Right forelimb (tissue), 1 donor: ENCODE measurements at regions not wholly inside any gene's neighbourhood (a gene's known extent, or its start where the extent isn't known, plus 50 kb on each side); places are given as distances from the start of the nearest gene placed in this dataset.

Source experiments
- DNase-seq: peaks from one replicate; pipeline ENCODE4 v3.0.0-alpha.2; 2018

DNA sequence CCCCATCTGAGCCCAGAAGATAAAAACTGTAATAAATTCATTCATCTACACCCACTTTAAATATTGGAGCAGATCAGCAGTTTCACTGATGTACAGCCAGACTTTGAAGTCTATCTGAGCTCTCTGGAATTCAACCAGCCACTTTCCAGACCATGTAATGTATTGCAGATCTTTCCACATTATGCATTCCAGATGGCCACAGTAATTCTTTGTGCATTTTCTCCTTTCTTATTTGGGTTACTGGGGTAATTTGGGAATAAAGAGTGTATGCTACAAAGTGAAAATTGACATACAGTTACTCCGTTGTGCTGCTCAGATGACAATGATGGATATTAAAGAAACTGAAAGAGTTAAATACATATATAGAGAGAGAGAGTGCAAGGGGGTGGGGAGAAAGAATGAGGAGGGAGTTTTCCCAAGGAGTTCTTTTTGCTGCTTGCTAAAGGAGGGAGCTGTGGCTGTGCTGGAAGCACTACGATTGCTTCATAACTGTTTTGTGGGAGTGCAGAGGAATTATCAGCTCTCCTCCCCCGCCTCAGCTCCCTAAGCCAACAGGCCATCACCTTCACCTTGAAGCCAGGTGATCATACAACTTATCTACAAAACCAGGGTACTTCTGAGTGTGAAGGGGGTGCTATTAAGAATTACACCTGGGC is 152.8 kb downstream of the GAS1 start:
- peak; percentile 60 for DNase-seq

DNA sequence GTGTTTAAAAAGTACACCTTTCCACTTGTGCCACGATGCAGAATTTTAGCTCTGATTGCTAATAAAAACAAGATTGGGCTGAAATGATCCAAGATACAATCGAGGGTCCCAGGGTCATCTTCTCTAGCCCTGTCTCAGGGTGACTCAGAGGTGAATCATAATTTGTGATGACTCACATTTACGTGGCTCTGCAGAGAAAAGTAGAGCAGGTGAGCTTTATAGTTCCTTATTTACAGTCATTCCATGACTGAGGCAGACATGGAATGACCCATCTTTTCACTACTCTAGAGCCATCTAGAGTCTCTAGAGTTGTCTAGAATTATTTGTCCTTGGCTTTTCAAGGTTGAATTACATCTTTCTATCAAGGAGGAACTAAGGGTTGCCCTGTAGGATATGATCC is 155.2 kb downstream of the GAS1 start:
- no peak for DNase-seq

DNA sequence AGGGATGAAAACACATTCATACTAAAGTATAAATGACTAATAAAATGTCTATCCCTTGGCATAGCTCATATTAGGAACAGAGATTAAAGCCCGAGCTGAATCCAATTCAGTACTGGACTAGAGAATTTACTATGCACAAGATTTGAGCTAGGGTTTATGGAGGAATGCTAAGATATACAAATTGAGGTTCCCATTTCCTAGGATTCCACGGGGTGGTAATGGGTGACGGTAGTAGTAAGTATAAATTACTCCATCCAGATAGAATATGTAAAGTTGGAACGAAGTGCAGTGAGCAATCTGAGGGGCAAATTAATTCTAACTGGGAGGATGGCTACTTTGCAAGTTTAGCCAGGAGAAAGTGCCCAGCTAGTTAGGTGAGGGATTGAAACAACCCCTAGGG is 156.5 kb downstream of the GAS1 start:
- no peak for DNase-seq

DNA sequence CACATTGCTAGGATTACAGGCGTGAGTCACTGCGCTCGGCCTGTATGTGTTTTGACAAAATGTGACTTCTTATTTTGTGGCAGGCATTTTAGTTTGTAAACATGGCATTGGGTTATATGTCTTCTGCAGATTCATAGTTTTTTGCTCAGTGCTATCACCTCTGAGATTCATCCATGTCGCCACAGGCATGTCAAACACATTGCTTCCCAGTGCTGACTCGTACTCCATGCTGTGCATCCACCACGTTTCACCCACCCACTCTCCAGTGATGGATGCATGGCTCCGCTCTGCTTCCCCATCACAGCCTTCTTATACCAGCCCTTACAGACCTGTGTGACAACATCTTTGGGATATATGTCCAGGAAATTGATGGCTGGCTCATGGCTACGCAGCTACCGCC is 158.8 kb downstream of the GAS1 start:
- DNase-seq: no peak

DNA sequence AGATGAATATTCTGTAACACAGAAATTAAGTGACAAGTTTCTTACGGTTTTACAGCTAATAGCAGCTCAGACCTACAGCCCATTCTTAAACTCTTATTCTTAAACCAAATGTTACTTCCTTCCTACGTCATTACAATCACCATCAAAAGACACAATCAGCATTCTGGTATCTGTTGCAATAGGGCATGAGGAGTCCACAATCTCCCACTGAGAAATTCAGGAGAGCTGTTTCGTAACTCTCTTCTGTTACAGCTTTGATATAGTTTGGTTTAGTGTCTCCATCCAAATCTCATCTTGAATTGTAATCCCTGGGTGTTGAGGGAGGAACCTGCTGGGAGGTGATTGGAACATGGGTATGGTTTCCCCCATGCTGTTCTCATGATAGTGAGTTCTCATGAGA is 163.4 kb downstream of the GAS1 start:
- no peak for DNase-seq

DNA sequence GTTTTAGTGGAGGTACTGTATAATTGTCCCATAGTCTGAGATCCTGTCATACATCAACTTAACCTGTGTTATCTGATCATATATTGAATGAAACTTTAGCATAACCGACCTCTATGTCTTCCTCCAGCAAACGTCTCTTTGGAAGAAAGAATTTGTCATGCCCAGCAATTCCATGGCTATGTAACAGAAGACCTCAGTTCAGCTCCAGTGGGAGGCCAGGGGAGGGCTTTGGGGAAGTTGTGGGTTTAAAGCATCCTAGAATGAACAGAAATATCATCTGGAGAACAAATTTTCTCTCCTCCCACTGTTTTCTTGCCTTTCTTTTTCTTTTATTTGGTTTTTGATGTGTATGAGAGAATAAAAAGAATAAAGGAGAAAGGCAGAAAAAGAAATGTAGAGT is 164.5 kb downstream of the GAS1 start:
- no peak for DNase-seq

DNA sequence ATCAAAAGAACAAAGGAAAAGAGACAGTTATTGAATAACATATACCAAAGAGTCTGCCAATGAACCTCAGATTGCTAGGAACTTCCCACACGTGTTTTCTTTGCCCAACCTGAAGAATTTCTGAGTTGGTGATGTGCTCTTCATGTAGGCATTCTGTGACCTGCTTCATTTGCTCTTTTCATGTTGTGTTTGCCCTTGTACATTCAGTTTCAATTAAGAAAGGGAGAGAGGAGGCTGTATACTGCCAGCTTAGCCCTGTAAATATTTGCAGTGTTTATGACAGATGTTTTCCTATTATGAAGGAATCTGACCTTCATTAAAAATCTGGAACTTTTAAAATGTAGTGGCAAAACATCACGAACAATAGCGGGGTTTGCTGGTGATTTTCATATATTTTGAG is 168.5 kb downstream of the GAS1 start:
- DNase-seq: no peak

DNA sequence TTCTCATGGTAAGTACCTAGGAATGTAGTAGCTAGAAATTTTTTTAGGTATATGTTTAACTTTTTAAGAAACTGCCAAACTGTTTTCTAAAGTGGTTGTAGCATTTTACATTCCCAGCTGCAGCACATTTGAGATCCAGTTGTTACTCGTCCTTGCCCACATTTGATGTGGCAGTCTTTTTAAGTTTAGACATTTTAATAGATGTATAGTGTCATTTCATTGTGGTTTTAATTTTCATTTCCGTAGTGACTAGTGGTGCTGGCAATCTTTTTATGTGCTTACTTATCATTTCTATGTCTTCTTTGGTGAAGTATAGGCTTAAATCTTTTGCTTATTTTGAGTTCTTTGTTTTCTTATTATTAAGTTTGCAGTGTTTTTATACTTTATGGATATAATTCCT is 171.6 kb downstream of the GAS1 start:
- DNase-seq: no peak

DNA sequence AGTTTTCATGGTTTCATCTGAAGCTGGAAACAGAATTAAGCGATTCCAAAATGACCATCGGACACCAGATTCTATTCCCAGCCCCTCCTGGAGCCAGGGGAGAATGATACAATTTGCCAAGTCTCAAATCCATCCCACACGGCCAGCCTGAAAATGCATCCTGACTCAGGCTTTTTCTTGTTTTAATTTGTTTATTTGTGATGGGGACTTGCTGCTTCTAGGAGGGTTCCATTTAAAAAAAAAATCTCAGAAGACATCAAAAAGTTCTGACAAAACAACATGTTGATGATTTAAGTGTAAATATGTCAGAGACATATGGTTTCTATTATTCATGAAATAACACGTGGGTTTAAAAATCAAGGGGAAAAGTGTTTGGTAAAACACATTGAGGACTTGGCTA is 173.2 kb downstream of the GAS1 start:
- DNase-seq: no peak

DNA sequence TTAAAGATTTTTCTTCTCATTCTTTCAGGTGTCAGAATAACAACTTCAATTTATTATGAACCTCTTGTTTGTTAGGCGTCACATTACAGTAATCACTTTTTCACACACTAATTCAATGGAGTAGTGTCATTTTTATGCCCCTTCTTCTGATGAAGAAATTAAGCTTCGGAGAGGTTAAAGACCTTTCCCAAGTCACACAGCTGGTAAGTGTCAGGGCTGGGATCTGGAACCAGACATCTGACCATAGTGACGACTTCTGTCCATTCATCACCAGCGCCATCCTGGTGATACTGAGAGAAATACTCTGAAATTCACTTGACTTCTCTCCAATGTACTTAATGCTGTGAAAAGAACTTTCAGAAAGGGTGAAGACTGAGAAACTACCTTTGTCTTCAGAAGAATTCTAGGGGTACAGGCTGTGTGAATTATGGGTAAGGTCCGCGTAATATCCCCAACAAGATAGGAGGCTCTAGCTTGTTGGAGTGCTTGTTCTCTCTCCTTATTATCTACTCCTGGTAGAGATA is 173.8 kb downstream of the GAS1 start:
- no peak for DNase-seq

DNA sequence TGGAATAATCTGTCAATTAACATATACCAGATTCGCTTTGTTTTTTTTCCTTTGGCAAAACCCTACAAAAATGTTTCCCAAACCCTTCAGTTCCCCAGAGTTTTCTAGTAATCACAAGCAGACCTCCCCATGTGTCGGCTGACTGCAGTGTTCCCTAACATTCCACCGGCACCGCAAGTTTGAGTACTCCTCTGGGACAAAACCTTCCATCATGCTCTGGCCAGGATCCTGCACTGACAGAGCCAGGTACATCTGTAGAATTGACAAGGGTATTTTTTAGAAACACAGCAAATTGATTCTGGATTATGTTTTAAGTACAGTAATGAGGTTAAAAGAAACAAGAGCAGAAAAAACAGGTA is 174.7 kb downstream of the GAS1 start:
- DNase-seq: peak; percentile 80

DNA sequence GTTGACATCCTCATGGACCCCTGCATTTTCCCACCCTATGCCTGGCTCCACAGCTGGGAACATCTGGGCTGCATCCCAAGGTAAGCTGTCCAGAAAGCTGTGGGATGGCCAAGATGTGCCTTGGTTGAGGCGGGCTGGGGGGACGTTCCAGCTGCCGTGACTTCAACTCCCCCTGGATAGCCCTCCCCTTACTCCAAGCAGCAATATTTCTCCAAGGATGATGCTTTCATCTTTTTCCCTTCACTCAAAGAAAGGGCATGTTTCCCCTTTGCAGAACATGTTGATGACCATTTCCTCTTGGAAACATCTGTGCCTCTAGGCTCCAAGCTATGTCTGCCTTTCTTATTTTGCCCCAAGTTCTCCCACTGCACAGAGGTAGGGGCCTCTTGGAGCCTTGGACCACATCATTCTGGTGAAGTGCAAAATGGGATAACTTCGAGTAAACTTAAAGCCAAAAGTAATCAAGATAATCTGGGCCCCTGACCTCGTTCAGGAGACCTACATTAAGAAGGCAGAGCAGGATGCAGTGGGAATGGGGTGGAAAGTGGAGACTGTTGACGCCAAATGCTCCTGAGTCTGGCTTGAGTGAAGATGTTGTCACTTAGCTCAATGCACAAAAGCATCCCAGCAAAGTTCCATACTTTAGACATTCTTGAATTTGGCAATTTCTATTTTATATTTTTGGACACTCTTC is 175.2 kb downstream of the GAS1 start:
- DNase-seq: peak; percentile 61

DNA sequence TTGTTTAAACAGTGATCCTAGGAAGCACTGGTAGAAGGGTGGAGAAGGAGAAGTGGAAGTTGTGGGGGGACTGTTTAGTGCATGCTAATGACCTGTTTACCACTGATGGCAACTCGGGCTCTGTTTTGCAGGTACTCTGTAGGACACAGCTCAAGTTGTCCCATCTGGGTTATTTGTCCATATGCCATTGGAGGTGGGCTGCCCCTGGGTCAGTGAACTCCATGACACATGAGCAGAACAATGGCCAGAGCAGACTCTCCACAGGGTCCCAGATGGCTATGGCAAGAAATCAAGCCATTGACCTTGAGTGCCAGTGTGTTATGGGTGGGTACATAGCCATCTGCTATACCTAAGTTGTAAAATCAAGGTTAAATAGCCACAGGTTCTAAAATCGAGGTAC is 175.9 kb downstream of the GAS1 start:
- DNase-seq: no peak

DNA sequence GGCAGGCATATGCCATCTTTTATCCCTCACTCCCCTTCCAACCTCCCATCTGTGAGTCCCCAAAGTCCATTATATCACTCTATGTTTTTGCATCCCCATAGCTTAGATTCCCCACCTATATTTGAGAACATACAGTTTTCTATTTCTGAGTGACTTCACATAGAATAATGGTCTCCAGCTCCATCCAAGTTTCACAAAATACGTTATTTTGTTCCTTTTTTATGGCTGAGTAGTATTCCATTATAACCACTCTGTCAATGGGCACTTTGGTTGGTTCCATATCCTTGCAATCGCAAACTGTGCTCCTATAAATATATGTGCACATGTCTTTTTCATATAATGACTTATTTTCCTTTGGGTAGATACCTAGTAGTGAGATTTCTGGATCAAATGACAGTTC is 178.6 kb downstream of the GAS1 start:
- no peak for DNase-seq

DNA sequence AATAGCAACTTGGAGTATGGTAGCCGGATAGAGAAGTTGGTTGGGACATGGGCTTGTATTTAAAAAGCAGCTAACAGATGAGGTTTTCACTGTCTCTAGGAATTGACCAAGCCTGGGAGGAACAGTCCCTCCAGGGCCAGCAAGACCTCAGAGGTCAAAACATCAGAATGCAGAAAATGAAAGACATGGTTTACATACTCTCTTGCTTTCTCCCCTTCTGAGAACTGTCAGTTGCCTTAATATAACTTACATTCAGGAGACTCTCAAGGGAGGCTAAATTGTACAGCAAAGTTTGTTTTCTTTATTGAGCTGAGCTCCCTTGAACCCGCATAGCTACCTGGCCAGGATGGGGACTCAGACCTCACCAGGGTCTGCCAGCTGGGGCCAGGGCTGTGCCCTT is 179.3 kb downstream of the GAS1 start:
- no peak for DNase-seq

DNA sequence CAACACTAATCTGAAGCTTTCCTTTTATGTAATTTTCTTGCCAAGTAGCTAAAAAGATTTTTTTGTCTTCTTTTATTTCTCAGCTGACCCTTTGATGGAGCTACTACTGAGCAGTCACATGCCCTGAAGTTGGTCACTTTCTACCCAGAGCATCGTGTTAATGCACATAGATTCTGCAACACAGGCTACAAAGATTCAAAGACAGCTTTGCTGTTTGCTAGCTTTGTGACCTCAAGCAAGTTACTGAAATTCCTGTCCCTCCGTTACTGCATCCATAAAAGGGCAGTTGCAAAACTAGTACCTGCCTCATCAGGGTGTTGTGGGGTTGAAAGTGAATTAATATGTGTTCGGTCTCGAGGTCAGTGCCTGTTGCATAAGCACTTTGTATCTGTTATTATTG is 179.9 kb downstream of the GAS1 start:
- DNase-seq: no peak

DNA sequence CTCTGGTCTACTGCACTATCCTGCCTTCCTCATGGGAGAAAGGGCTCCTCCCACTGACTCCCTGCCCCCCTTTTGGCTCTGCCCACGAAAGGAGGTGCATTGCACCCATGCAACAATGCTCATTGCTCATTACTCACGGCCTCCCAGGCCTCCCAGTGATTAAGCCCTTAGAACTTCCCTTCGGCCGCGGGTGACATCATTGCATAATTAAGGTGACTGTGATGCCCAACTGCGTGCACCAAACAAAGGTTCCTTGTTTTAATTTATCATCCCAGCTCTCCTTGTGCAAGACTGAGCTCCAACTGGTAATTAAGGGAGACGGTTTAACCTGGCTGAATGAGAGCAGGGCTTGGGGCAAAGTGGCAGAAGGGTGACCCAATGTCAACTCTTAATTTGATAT is 180.4 kb downstream of the GAS1 start:
- no peak for DNase-seq

DNA sequence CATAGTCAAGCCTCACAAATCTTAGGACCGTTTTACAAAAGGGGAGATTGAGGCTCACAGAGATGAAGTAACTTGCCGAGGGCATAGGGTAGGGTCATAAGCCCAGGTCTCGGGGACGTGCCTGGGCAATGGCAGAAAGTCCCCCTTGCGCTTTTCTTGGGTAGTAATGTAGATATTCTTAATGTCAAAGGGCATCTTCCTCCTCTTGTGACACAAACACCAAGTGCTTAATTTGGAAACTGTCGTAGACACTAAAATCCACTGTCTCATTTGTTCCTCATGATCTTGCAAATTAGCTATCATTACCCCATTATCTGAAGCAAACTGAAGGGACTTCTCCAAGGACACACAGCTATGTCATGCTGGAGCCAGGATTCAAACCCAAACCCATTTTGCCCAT is 180.8 kb downstream of the GAS1 start:
- no peak for DNase-seq

DNA sequence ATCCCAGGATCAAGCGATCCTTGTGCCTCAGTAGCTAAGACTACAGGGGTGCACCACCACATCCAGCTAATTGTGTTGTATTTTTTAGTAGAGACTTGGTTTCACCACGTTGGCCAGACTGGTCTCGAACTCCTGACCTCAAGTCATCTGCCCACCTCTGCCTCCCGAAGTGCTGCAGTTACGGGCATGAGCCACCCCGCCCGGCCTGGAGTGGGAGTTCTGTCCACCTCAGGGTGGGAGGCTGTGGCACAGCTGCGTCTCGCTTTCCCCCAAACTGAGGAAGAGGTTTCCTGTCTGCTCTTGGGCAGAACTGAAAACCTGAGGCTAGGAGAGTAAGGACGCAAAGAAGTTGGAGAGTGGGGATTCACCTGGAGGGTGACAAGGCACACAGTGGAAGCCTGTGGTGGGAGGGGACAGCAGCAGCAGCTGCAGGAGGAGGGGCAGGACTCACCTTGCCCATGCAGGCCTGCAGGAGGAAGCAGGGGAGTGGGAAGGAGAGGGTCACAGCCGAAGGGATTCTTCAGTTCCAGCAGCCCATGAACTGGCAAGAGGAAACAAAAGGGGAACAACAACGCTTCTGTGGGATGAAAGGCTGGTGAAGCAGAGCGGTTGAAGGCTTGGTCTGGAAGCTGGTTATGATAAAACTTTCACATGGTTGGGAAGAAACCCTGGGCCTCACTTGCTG is 181.4 kb downstream of the GAS1 start:
- DNase-seq: no peak

DNA sequence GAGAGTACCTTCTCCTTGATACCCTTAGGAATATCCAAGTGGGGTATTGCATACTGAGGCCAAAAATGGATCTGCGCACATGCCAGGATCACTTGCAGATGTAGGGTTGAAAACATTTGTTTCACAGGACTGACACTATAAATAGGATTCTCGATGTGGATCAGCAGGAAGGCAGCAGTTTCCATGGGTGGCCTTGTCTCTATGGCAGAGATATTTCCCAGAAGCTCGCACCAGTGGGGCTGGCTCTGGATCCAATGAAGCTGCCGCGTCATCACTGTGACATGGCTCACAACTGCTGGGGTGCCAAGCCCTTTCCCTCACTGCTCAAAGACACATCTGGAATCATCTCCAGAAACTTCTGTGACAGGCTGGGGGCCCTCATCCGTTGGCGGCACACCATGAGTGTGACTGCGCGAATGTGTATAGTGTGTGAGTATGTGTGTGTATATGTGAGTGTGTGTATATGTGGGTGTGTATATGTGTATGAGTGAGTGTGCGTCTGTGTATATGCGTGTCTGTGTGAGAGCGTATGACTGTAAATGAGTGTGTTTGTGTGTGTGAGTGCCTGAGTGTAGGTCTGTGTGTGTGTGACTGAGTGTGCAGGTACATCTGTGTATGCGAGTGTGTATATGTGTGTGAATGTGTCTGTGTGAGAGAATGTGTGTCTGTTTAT is 182.5 kb downstream of the GAS1 start:
- no peak for DNase-seq

DNA sequence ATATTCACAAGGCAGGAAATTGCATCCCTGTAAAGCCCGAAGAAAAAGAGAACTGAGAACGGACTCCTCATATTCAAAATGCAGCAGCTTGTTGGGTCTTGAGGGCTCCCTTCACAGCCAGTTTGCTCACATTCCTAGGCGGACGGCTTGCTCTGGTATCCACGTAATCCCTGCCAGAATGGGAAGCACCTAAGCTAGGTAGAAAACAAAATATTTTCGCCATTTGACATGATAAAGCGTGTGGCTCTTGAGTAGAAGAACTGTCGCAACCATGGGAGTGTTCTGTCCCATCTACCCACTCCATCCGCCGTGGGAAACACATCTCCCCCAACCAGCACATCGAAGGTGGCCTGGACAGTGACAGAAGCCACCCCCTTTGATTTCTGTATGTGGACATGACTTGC is 183.1 kb downstream of the GAS1 start:
- DNase-seq: no peak

DNA sequence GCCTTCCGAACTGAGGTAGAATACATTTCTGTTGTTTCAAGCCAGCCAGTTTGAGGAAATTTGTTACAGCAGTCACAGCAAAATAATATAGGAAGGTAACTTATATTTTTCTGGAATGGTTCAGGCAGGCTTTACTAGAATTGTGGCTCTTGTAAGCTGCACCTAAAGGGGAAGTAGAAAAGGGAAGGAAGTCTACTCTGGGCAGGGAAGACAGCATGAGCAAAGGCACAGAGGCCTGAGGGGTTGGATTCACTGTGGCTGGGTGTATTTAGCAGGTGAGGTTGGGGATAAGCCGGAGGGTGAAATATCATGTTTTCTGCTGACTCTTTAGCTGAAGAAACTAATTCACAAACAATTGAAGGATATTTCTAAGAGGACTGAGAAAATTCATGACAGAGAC is 183.5 kb downstream of the GAS1 start:
- DNase-seq: no peak

DNA sequence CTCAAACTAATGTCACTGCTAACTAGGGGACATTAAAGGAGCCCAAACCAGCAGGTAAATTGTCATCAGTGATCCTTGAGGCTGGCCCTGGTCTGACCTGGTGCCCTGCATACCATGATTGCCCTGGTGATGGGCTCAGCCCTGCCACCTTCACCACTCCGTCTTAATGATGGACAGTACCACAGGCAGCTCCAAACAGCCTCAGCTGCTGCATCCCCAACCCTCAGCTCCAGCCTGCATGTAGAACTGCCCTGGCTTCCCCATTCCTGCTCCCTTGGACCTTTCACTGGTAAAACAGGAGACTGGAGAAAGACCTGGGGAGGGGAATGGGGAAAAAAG is 190.0 kb downstream of the GAS1 start:
- DNase-seq: no peak
